ENCODE measurements at regions not wholly inside any gene's neighbourhood (a gene's known extent, or its start where the extent isn't known, plus 50 kb on each side); places are given as distances from the start of the nearest gene placed in this dataset.

DNA sequence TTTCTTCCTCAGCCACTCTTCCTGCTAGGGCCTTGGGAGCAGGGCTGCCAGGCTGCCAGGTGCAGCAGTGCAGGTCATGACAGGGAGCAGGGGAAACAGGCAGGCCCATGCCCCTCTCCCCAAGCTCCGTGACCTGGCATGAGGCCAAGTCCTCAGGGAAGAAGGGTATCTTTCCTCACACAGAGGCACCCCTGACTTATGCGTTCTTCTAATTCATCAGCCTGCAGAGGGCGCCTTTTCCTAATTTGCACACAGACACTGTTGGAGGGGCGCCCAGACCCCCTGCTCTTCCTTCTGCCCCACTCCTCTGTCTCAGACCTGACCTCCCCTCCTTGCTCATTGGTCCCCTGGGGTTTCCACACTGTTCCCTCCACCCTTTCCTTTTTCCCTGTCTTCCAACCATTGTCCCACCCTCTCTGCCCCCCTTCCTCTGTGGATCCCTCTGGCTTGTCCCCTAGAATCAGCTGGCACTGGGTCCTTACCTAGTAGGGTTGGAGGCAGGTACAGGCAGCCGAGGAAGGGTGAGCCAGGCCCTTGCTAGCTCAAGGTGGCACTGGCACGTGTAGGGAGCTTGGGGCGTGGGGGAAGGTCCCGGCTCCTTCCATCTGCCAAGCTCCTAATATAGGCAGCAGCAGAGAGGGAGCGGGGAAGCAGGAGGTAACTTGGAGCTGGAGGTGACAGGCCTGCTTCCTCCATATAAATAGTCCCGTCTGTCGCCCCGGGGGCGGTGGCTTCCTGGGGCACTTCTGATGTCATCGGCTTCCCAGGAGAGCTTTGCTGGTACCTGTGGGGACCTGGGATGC lies 154.9 kb upstream of the MLN start:
- no peak for TF ChIP-seq JUND (IDR thresholded peaks at IDR 0.05; ENCODE audit: low read depth)
- in situ Hi-C loops (cut with HindIII; ENCODE audit: low pct_unique_long_range_greater_than_20kb, low sequenced_read_pairs): no loop called here
- DNase-seq (ENCODE audit: low read depth in 1 of 2, low spot score in 1 of 2): peak in 1 of 2 experiments; percentile 24

DNA sequence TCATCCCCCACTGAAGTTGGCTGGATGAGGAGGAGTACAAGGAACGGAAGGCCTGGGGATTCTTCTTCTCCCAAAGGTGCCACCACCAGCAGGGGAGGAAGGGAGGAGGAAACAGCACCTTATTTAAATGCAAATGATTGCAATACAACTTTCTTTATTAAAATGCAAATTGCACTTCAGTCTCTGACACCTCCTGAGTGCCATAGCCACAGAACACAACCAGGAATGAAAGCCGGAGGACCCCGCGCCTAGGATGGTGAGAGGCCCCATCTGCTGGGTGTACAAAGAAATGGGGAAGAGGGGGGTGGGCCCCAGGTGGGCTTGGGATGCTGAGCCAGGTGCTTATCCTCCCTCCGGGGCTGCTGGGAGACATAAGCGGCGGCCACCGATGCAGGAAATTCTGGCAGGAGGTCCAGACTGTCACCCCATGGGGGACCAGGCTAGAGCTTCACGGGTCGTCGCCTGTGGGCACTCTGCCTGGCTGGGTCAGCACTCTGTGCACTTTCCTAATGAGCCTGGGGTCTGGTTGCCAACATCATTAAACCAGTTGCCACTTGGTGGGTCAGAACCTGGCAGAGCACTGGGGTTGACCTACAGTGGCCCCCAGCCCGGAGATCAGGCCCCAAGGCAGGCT lies 154.2 kb upstream of the MLN start:
- no peak for DNase-seq (ENCODE audit: low read depth in 1 of 2, low spot score in 1 of 2)
- no peak for TF ChIP-seq JUND (IDR thresholded peaks at IDR 0.05; ENCODE audit: low read depth)
- in situ Hi-C loops (cut with HindIII; ENCODE audit: low pct_unique_long_range_greater_than_20kb, low sequenced_read_pairs): no loop called here

DNA sequence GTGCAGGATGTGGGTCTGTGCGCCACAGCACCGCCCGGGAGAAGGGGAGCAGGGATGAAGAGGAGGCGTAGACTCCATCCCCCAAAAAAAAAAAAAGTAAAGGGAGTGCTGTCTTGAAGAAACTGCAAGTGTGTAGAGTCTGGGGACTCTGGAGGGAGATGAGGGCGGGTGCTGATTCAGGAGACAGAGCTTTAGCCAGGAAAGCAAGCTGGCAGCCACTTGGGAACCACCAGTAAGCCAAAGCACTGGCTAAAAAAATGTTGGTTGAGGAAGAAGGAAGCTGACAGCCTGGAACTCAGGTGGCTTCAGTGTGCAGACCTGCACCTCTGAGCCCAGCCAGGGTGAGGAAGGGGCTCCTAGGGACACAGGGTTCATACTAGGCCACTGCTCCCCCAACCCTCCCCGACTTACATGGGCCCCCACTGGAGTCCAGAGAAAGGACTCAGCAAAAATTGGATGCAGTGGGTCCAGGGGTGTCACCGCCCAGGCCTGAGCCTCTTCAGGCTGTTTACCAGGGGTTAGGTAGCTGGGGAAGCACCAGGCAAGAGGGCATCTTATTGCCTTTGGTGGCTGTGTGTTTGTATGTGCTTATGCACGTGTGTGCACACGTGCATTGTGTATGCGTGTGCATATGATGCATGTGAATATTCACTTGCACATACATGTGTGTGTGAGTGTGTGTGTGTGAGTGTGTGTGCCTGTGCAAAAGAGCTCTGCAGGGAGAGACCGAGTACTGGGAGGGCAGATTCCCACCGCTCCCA lies 153.5 kb upstream of the MLN start:
- in situ Hi-C loops (cut with HindIII; ENCODE audit: low pct_unique_long_range_greater_than_20kb, low sequenced_read_pairs): no loop called here
- no peak for TF ChIP-seq JUND (IDR thresholded peaks at IDR 0.05; ENCODE audit: low read depth)
- no peak for DNase-seq (ENCODE audit: low read depth in 1 of 2, low spot score in 1 of 2)

DNA sequence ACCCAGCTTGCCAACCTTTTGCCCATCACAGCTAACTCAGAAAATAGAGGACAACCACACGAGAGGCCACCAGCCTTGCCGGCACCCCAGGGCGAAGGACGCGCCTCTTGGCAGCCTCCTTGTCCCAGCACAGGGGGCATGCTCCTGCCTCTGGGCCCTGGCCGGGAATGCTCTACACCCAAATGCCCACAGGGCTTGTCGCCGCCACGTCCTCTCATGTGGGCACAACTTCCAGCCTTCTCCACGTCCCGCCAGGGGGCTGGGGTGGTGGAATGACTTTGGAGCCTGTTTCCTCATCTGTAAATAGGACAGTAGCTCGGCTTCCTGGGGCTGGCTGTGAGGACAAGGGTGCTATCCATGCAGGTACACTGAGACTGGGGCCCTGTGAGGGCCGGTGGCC lies 152.4 kb upstream of the MLN start:
- in situ Hi-C loops (cut with HindIII; ENCODE audit: low pct_unique_long_range_greater_than_20kb, low sequenced_read_pairs): no loop called here
- TF ChIP-seq JUND (IDR thresholded peaks at IDR 0.05; ENCODE audit: low read depth): no peak
- DNase-seq (ENCODE audit: low read depth in 1 of 2, low spot score in 1 of 2): no peak

DNA sequence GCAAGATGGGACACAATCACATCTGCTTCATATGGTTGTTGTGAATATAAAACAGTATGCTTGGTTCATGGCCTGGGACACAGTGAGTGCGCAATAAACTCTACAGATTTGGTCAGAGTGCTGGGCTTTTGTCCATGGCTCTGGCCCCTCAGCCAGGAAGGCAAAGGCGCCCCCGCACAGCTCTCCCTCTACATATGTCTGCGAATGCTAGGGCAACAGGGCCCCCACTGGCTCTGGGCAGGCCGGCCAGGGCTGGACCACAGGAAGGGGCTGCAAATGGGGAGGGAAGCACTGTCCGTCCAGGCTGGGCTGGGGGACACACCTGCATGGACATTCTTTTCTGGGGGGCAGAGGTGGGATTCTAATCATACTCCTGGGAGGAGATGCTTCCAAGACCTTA lies 151.8 kb upstream of the MLN start:
- in situ Hi-C loops (cut with HindIII; ENCODE audit: low pct_unique_long_range_greater_than_20kb, low sequenced_read_pairs): no loop called here
- DNase-seq (ENCODE audit: low read depth in 1 of 2, low spot score in 1 of 2): no peak
- no peak for TF ChIP-seq JUND (IDR thresholded peaks at IDR 0.05; ENCODE audit: low read depth)

DNA sequence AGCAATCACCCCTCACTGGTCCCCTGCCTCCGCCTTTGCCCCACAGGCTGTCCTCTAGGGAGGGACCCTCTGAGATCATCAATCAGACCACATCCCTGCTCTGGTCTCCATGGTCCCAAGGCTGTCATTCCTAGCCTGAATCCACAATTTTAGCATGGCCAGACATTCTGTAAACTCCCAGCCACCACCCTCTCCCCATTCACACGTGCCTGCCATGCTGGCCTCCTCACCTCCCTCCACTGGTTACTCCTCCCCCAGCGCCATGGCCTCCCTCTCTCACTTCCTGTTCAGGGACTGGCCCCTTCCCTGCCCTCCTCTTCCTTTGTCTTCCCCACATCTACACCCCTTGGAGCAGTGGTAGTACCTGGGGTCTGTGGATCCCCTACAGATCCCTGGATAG lies 150.7 kb upstream of the MLN start:
- TF ChIP-seq JUND (IDR thresholded peaks at IDR 0.05; ENCODE audit: low read depth): no peak
- in situ Hi-C loops (cut with HindIII; ENCODE audit: low pct_unique_long_range_greater_than_20kb, low sequenced_read_pairs): no loop called here
- no peak for DNase-seq (ENCODE audit: low read depth in 1 of 2, low spot score in 1 of 2)

DNA sequence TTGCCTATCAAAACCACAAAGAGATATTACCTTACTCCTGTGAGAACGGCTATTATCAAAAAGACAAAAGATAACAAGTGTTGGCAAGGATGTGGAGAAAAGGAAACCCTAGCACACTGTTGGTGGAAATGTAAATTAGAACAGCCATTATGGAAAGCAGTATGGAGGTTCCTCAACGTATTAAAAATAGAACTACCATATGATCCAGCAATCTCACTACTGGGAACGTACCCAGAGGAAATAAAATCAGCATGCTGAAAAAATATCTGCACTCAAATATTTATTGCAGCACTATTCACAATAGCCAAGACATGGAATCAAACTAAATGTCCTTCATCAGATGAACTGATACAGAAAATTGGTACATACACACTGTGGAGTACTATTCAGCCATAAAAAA lies 149.4 kb upstream of the MLN start:
- TF ChIP-seq JUND (IDR thresholded peaks at IDR 0.05; ENCODE audit: low read depth): no peak
- in situ Hi-C loops (cut with HindIII; ENCODE audit: low pct_unique_long_range_greater_than_20kb, low sequenced_read_pairs): no loop called here
- DNase-seq (ENCODE audit: low read depth in 1 of 2, low spot score in 1 of 2): no peak

DNA sequence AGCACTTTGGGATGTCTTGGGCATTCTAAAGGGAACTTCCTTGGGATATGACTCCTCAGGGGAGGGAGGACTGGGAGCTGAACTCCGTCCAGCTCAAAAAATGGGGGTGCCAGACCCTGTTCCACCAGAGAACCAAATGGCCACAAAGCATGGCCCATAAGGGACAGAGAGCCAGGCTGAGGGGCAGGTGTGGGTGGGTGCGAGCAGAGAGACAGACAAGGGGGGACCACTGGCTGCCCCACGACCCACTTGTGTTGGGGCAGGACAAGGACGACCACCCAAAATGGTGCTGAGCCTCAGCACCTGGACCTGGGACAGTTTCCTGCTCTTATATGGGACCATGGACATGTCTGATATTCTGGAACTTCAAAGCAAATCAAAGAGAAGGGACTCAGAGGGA lies 148.2 kb upstream of the MLN start:
- no peak for DNase-seq (ENCODE audit: low read depth in 1 of 2, low spot score in 1 of 2)

DNA sequence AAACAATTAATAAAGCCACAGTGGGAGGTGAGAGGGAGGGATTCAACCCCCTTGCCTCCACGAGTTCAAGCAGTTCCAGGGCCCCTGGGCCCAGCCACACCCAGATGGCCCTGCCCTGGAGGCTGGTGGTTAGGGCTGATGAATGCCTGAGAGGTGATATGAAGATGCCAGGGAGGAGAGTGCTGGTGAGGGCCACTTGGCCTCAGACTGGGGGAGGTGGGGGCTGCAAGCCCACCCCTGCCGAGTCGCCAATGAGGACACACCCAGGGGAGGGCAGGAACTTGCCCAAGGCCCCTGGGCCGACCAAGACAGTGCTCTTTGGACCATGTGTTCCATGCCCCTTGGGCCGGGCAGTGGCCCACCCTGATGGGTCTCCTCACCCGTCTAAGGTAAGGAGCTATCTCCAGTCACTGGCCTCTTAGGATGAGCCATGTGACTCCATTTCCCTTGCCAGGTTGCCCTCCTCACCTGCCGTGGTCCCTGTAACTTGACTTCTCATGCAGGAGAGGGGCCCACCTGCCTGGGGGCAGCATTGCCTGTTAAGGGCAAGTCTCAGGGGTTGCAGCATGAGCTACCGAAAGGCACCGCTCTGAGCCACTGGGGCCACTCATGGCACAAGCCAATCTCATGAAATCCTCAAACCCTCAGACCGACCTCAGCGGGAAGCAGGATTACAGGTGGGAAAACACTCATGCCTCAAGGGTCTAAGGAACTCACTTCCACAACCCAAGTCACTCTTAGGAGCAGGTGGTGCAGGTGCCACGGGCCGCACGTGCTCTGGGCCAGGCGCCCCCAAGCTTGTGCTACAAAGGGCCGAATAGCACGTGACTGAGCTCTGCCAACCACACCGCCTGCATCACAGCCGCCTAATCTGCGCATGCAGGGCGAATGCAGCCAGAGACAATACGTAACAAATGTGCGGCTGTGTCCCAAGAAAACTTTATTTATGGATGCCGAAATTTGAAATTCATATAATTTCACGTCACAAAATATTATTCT lies 147.4 kb upstream of the MLN start:
- no peak for DNase-seq (ENCODE audit: low read depth in 1 of 2, low spot score in 1 of 2)
- TF ChIP-seq JUND (IDR thresholded peaks at IDR 0.05; ENCODE audit: low read depth): no peak
- in situ Hi-C loops (cut with HindIII; ENCODE audit: low pct_unique_long_range_greater_than_20kb, low sequenced_read_pairs): no loop called here

More for the DNA sequence above, 148.2 kb upstream of the MLN start:
- no peak for TF ChIP-seq JUND (IDR thresholded peaks at IDR 0.05; ENCODE audit: low read depth)
- in situ Hi-C loops (cut with HindIII; ENCODE audit: low pct_unique_long_range_greater_than_20kb, low sequenced_read_pairs): no loop called here

DNA sequence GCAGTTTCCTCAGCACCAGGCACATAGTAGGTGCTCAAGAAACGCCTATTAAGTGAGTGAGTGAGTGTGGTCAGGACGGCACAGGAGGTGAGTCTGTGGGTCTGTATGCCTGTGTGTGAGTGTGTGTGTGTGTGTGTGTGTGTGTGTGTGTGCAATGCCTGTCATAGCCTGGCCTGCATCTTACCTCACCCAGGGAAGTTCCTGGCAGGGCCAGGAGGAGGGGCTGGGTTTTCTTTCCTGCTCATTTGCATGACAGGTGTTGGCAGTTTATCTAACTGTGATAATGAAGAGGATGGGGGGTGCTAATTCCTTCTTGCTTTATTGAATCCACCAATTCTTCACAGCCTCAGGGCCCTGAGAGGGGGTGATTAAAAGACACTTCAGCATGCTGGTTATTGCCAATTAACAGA lies 146.7 kb upstream of the MLN start:
- no peak for DNase-seq (ENCODE audit: low read depth in 1 of 2, low spot score in 1 of 2)

DNA sequence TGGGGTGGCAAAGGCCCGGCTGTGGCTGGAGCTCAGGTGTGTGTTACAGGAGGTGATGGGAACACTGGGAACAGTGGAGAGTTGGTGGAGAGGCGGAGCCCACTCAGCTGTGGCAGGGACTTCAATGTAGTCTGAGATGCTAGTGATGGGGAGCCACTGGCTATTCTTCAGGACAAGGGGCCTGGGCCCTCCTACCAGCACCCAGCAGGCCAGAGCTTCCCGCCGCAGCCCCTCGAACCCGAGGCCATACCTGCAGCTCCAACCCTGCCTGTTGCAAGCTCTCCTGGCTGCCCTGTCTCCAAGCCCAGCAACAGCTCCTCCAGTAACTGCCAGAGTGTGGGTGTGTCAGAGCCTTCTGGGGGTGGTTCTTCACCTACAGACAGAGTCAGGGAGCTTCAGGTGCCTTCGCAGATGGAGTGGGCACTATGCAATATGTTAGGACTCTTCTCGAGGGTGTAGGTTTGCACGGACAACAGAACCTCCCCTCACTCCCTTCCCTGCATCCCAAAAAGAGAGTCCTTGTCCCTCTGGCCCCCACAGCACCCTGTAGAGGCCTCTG lies 146.2 kb upstream of the MLN start:
- in situ Hi-C loops (cut with HindIII; ENCODE audit: low pct_unique_long_range_greater_than_20kb, low sequenced_read_pairs): no loop called here
- no peak for DNase-seq (ENCODE audit: low read depth in 1 of 2, low spot score in 1 of 2)
- TF ChIP-seq JUND (IDR thresholded peaks at IDR 0.05; ENCODE audit: low read depth): no peak

More for the DNA sequence above, 146.7 kb upstream of the MLN start:
- TF ChIP-seq JUND (IDR thresholded peaks at IDR 0.05; ENCODE audit: low read depth): no peak
- in situ Hi-C loops (cut with HindIII; ENCODE audit: low pct_unique_long_range_greater_than_20kb, low sequenced_read_pairs): no loop called here

DNA sequence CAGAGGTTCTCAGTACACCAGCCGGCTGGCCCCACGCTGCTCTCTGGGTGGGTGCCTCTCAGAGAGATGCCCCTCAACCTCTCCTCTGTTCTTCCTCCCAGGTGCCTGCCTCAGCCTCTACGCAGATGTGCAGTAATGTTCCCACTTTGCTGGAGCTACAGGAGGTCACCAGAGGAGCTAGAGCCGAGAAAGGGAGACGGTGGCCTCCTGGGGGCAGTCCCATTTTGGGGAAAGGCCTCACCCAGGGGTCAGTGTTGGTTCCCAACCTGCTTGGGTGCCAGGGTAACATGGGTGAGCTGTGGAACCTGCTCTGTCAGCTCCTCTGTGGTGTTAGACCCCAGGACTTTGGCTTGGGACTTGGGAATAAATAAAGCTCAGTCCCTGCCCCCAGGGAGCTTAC lies 145.3 kb upstream of the MLN start:
- in situ Hi-C loops (cut with HindIII; ENCODE audit: low pct_unique_long_range_greater_than_20kb, low sequenced_read_pairs): no loop called here
- DNase-seq (ENCODE audit: low read depth in 1 of 2, low spot score in 1 of 2): no peak
- no peak for TF ChIP-seq JUND (IDR thresholded peaks at IDR 0.05; ENCODE audit: low read depth)

Measured in T47D (cell line).